ENCODE measurements at regions not wholly inside any gene's neighbourhood (a gene's known extent, or its start where the extent isn't known, plus 50 kb on each side); places are given as distances from the start of the nearest gene placed in this dataset.

DNA sequence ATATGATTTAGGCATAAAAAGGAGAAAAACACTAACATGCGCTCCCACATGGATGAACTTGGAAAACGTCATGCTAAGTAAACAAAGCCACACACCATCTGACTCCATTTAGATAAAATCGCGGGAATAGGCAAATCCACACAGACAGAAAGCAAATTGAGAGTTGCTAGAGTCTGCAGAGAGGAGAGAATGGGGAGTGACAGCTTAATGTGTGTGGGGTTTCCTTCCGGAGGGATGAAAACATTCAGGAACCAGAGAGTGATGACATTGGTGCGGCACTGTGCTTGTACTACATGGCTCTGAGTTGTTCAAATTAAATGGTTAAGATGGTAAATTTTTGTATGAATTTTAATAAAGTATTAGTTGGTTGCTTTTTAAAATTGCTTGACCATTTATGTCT lies 482.9 kb upstream of the AKR1E2 start:
- TF ChIP-seq CTCF (IDR thresholded peaks at IDR 0.05; ENCODE audit: insufficient read depth, low read length), result no peak
- TF ChIP-seq POLR2AphosphoS5 (IDR thresholded peaks at IDR 0.05; ENCODE audit: low read depth), result no peak
- TF ChIP-seq SPI1 (IDR thresholded peaks at IDR 0.05; ENCODE audit: borderline replicate concordance, low read depth), result no peak
